ENCODE measurements at regions not wholly inside any gene's neighbourhood (a gene's known extent, or its start where the extent isn't known, plus 50 kb on each side); places are given as distances from the start of the nearest gene placed in this dataset.

DNA sequence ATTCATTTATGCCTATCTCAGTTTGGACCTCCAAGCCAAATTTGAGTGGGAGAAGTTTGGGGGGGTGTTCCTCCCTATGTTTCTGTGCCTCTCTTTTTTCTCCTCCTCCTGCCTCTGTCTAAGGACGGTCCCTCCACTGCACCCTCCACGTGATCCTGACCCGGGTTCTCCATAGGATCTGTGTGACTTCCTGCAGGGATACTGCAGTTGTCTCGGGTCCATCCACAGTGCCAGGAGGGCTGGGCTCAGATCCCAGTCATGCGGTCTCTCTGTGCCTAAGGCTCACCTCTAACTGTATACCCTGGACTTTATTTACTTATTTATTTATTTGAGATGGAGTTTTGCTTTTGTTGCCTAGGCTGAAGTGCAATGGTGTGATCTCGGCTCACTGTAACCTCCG is 1354.5 kb downstream of the BRD1 start:
- BruUV-seq (replicated peaks) = no TSS peak
- Histone ChIP-seq H3K79me2 (ENCODE audit: insufficient read depth, low read length) (no peaks in the 10 kb centered on the region), H3K4me3 (replicated peaks in 1 of 2; ENCODE audit: low read depth in 1 of 2, low read length in 2 of 2) (no peak overlapping the region), H2AFZ (ENCODE audit: low read depth, low read length, poor library complexity, severe bottlenecking) (no peak overlapping the region), H3K36me3 (ENCODE audit: control insufficient read depth in 1 of 2, insufficient read depth in 2 of 2, low read length in 2 of 2) (no peaks in the 10 kb centered on the region), H3K27ac (ENCODE audit: low read depth, low read length) (no peak overlapping the region), H3K9me3 (ENCODE audit: control insufficient read depth in 1 of 2, insufficient read depth in 1 of 2, low read depth in 1 of 2, low read length in 2 of 2) (no peaks in the 10 kb centered on the region), H3K9ac (ENCODE audit: low read length) (no peak overlapping the region), H3K9me2 (ENCODE audit: insufficient read depth) (no peaks in the 10 kb centered on the region), H3K27me3 (ENCODE audit: insufficient read depth, low read length) (peaks cover 8% of the 10 kb centered on the region; the same call in 1 of the 2 replicates), H3K4me2 (ENCODE audit: low read length) (no peak overlapping the region), H4K20me1 (ENCODE audit: insufficient read depth) (no peaks in the 10 kb centered on the region), H3K4me1 (ENCODE audit: control insufficient read depth in 1 of 2, insufficient read depth in 2 of 2, low read length in 2 of 2) (no peaks in the 10 kb centered on the region)
- DNase-seq (ENCODE audit: low read depth, low spot score) (no peak), ATAC-seq (no peak)
- POLR2A ChIA-PET = no interaction called here
- CTCF ChIA-PET = no interaction called here
- RAD21 ChIA-PET (ENCODE audit: low non-redundant PET in 1 of 2, low total read pairs in 2 of 2, uncharacterized antibody in 2 of 2, unreplicated experiment in 2 of 2) = no interaction called here
- intact Hi-C loops (cut with micrococcal nuclease) = no loop called here
- TF ChIP-seq, protein P1, sequence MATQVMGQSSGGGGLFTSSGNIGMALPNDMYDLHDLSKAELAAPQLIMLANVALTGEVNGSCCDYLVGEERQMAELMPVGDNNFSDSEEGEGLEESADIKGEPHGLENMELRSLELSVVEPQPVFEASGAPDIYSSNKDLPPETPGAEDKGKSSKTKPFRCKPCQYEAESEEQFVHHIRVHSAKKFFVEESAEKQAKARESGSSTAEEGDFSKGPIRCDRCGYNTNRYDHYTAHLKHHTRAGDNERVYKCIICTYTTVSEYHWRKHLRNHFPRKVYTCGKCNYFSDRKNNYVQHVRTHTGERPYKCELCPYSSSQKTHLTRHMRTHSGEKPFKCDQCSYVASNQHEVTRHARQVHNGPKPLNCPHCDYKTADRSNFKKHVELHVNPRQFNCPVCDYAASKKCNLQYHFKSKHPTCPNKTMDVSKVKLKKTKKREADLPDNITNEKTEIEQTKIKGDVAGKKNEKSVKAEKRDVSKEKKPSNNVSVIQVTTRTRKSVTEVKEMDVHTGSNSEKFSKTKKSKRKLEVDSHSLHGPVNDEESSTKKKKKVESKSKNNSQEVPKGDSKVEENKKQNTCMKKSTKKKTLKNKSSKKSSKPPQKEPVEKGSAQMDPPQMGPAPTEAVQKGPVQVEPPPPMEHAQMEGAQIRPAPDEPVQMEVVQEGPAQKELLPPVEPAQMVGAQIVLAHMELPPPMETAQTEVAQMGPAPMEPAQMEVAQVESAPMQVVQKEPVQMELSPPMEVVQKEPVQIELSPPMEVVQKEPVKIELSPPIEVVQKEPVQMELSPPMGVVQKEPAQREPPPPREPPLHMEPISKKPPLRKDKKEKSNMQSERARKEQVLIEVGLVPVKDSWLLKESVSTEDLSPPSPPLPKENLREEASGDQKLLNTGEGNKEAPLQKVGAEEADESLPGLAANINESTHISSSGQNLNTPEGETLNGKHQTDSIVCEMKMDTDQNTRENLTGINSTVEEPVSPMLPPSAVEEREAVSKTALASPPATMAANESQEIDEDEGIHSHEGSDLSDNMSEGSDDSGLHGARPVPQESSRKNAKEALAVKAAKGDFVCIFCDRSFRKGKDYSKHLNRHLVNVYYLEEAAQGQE (IDR thresholded peaks at IDR 0.05; ENCODE audit: low read depth) = no peak
- TF ChIP-seq ZFX (IDR thresholded peaks at IDR 0.05) (no peak), RAD21 (IDR thresholded peaks at IDR 0.05; ENCODE audit: low read depth) (no peak), SP1 (IDR thresholded peaks at IDR 0.05; ENCODE audit: low read depth) (no peak), YY1 (IDR thresholded peaks at IDR 0.05; ENCODE audit: extremely low read depth, insufficient replicate concordance, low read depth, low read length) (no peak), FOSL1 (IDR thresholded peaks at IDR 0.05; ENCODE audit: low read depth) (no peak), CTCF (IDR thresholded peaks at IDR 0.05 in 2 of 3, conservative IDR thresholded peaks at IDR 0.05 in 1 of 3; ENCODE audit: borderline replicate concordance in 1 of 3, insufficient read depth in 1 of 3, low read depth in 2 of 3, low read length in 2 of 3) (no peak), ELF1 (IDR thresholded peaks at IDR 0.05; ENCODE audit: borderline replicate concordance, low read depth) (no peak), CBX3 (IDR thresholded peaks at IDR 0.05; ENCODE audit: low read depth) (no peak), POLR2AphosphoS5 (IDR thresholded peaks at IDR 0.05; ENCODE audit: low read depth, low read length) (no peak)
- TF ChIP-seq, protein P2, sequence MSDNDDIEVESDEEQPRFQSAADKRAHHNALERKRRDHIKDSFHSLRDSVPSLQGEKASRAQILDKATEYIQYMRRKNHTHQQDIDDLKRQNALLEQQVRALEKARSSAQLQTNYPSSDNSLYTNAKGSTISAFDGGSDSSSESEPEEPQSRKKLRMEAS (IDR thresholded peaks at IDR 0.05) = no peak
- TF ChIP-seq, protein P3, sequence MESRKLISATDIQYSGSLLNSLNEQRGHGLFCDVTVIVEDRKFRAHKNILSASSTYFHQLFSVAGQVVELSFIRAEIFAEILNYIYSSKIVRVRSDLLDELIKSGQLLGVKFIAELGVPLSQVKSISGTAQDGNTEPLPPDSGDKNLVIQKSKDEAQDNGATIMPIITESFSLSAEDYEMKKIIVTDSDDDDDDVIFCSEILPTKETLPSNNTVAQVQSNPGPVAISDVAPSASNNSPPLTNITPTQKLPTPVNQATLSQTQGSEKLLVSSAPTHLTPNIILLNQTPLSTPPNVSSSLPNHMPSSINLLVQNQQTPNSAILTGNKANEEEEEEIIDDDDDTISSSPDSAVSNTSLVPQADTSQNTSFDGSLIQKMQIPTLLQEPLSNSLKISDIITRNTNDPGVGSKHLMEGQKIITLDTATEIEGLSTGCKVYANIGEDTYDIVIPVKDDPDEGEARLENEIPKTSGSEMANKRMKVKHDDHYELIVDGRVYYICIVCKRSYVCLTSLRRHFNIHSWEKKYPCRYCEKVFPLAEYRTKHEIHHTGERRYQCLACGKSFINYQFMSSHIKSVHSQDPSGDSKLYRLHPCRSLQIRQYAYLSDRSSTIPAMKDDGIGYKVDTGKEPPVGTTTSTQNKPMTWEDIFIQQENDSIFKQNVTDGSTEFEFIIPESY (IDR thresholded peaks at IDR 0.05; ENCODE audit: extremely low read depth, insufficient replicate concordance, low read length) = no peak
